GM12878 (cell line): ENCODE measurements at regions not wholly inside any gene's neighbourhood (a gene's known extent, or its start where the extent isn't known, plus 50 kb on each side); places are given as distances from the start of the nearest gene placed in this dataset.

Experiments
- ATAC-seq: fragments of 200-7000 bp; cut with Tn5 transposase; 3 replicates; pipeline ENCODE4 v1.9.1; 2020; ENCODE audit warnings: mild to moderate bottlenecking, moderate library complexity
- BruUV-seq: library from RNA; stranded (reverse); fragments of 400-500 nt; replicated peaks from 2 replicates; lab custom pipeline; 2021; lab: Mats Ljungman, UMichigan
- CTCF ChIA-PET: fragments of 300-600 bp; sonication (Branson Sonifier 250); formaldehyde crosslinking; extraction: SDS; loops from one replicate; lab custom pipeline; 2021; ENCODE audit warnings: inconsistent platforms; lab: Yijun Ruan, JAX
- POLR2A ChIA-PET: fragments of 350-600 bp; formaldehyde crosslinking; extraction: SDS; loops from one replicate; lab custom pipeline; 2021; ENCODE audit warnings: inconsistent platforms; lab: Charles Lee
- RAD21 ChIA-PET: fragments of 300-600 bp; sonication (Branson Sonifier 250); formaldehyde crosslinking; loops from one replicate; lab custom pipeline; 2023; ENCODE audit warnings: antibody characterized with exemption; ENCODE audit not compliant: unreplicated experiment; lab: Charles Lee
- SMC1A ChIA-PET: fragments of 300-600 bp; sonication (Branson Sonifier 250); formaldehyde crosslinking; loops from one replicate; lab custom pipeline; 2023; ENCODE audit not compliant: unreplicated experiment, uncharacterized antibody; lab: Charles Lee
- DNase-seq: peaks from one replicate; pipeline ENCODE4 v3.0.0-alpha.2; 2011; ENCODE audit warnings: low read depth, low spot score
- FAIRE-seq: peaks from 3 replicates; lab custom pipeline; 2011; peaks lifted over from hg19 to GRCh38; lab: Jason Lieb, UNC
- H2AFZ ChIP-seq: 2 replicates; pipeline ENCODE4 v1.6.0; 2011; ENCODE audit warnings: low read depth, low read length, control low read depth; ENCODE audit not compliant: control insufficient read depth
- H3K27ac ChIP-seq: 2 replicates; pipeline ENCODE4 v1.5.1; 2011; ENCODE audit warnings: control low read depth; ENCODE audit not compliant: control insufficient read depth, insufficient read depth
- H3K27me3 ChIP-seq, 2 experiments: replicated peaks in 1 of 2; 2 replicates each; pipeline versions ENCODE4 v1.6.0 to v1.6.1; 2011; ENCODE audit warnings: low read length in 1 of 2; ENCODE audit not compliant: control insufficient read depth in 2 of 2, insufficient read depth in 2 of 2
- H3K36me3 ChIP-seq, 2 experiments: 2 replicates each; pipeline ENCODE4 v1.5.1; 2011; ENCODE audit warnings: low read length in 1 of 2; ENCODE audit not compliant: control insufficient read depth in 2 of 2, insufficient read depth in 2 of 2
- H3K4me1 ChIP-seq: 2 replicates; pipeline ENCODE4 v1.6.1; 2011; ENCODE audit warnings: mild to moderate bottlenecking, low read length, moderate library complexity, mixed read lengths; ENCODE audit not compliant: control insufficient read depth, insufficient read depth
- H3K4me2 ChIP-seq: 2 replicates; pipeline ENCODE4 v1.6.0; 2011; ENCODE audit warnings: control low read depth; ENCODE audit not compliant: control insufficient read depth, insufficient read depth
- H3K4me3 ChIP-seq: fragments of 200-600 bp; sonication (generic); 2 replicates; pipeline ENCODE4 v1.5.1; 2016
- H3K79me2 ChIP-seq: 2 replicates; pipeline ENCODE4 v1.6.0; 2011; ENCODE audit warnings: low read length; ENCODE audit not compliant: control insufficient read depth, insufficient read depth
- H3K9ac ChIP-seq: 2 replicates; pipeline ENCODE4 v1.8.0; 2011; ENCODE audit warnings: low read length, control low read depth, mixed read lengths; ENCODE audit not compliant: control insufficient read depth, insufficient read depth
- H3K9me3 ChIP-seq: replicated peaks from 3 replicates; pipeline ENCODE4 v1.5.1; 2011; ENCODE audit warnings: mild to moderate bottlenecking, low read length; ENCODE audit not compliant: control insufficient read depth, insufficient read depth
- H4K20me1 ChIP-seq: 2 replicates; pipeline ENCODE4 v1.6.0; 2011; ENCODE audit not compliant: control insufficient read depth, insufficient read depth
- BRCA1 ChIP-seq: IDR thresholded peaks from 2 replicates; pipeline ENCODE4 v1.6.1; 2011; ENCODE audit warnings: low read depth, low read length, improper control_type of control experiment
- GATAD2B ChIP-seq: fragments of 450-650 bp; conservative IDR thresholded peaks from 2 replicates; pipeline ENCODE4 v1.6.1; 2017; ENCODE audit warnings: low read depth, mild to moderate bottlenecking, moderate library complexity
- HDGF ChIP-seq: fragments of 450-650 bp; IDR thresholded peaks from 2 replicates; pipeline ENCODE4 v1.6.1; 2016; ENCODE audit warnings: antibody characterized with exemption
- PAX5 ChIP-seq: IDR thresholded peaks from 2 replicates; pipeline ENCODE4 v1.6.1; 2011; ENCODE audit warnings: low read depth, low read length, borderline replicate concordance
- PAX8 ChIP-seq: fragments of 450-650 bp; IDR thresholded peaks from 2 replicates; pipeline ENCODE4 v1.6.1; 2017; ENCODE audit warnings: mild to moderate bottlenecking, moderate library complexity
- PBX3 ChIP-seq: IDR thresholded peaks from 2 replicates; pipeline ENCODE4 v1.6.1; 2011; ENCODE audit warnings: mild to moderate bottlenecking, low read depth, low read length, moderate library complexity; ENCODE audit not compliant: insufficient replicate concordance
- RUNX3 ChIP-seq: IDR thresholded peaks from 2 replicates; pipeline ENCODE4 v1.6.1; 2012; ENCODE audit warnings: low read length, inconsistent platforms
- SREBF1 ChIP-seq: IDR thresholded peaks from 2 replicates; pipeline ENCODE4 v1.6.1; 2012; ENCODE audit warnings: mild to moderate bottlenecking, low read length
- TCF12 ChIP-seq: IDR thresholded peaks from 2 replicates; pipeline ENCODE4 v1.6.1; 2011; ENCODE audit warnings: low read depth, mild to moderate bottlenecking, low read length
- YBX1 ChIP-seq: fragments of 450-650 bp; IDR thresholded peaks from 2 replicates; pipeline ENCODE4 v1.6.1; 2016; ENCODE audit warnings: antibody characterized with exemption
- ZBTB4 ChIP-seq: fragments of 450-650 bp; formaldehyde crosslinking; IDR thresholded peaks from 2 replicates; pipeline ENCODE4 v1.4.0; 2022; ENCODE audit warnings: mild to moderate bottlenecking, moderate library complexity
- ZNF622 ChIP-seq: fragments of 450-650 bp; IDR thresholded peaks from 2 replicates; pipeline ENCODE4 v1.6.1; 2017; ENCODE audit warnings: mild to moderate bottlenecking, inconsistent platforms
- WGBS: methylation state at CpG from one replicate; pipeline ENCODE4 v1.1.6; 2016; ENCODE audit warnings: low lambda C conversion rate; ENCODE audit not compliant: insufficient replicate concordance, insufficient coverage; ENCODE audit errors: missing lambda C conversion rate; 5-methylcytosine and 5-hydroxymethylcytosine counted together
- in situ Hi-C: fragments of 300-500 bp; cut with MboI; formaldehyde crosslinking; loops from 9 replicates; pipeline ENCODE4 v1.14.3; 2018; ENCODE audit warnings: mixed read lengths
- intact Hi-C: fragments of 100-400 bp; cut with micrococcal nuclease; formaldehyde crosslinking; loops from one replicate; pipeline ENCODE4 v1.14.2; 2022; ENCODE audit not compliant: unreplicated experiment

GRCh38 chr9:135214054-135214640 is 126.7 kb downstream of the OLFM1 start (continued):
- TF ChIP-seq ZBTB4 (CRISPR knock-in tag): no peak
- TF ChIP-seq ZNF622: no peak

GRCh38 chr9:135214706-135215105 is 127.2 kb downstream of the OLFM1 start:
- Histone ChIP-seq H3K9ac (no peak overlapping the region), H2AFZ (no peak overlapping the region), H3K36me3 (no peaks in the 10 kb centered on the region), H3K9me3 (no peaks in the 10 kb centered on the region; the same call in 2 of the 3 replicates), H3K79me2 (no peaks in the 10 kb centered on the region), H3K27me3 (peaks cover 0 to 2% of the 10 kb centered on the region in 2 experiments; a peak in 1 of 4 replicates), H3K4me1 (no peaks in the 10 kb centered on the region), H4K20me1 (no peaks in the 10 kb centered on the region), H3K4me3 (no peak overlapping the region), H3K27ac (no peak overlapping the region), H3K4me2 (no peak overlapping the region)
- FAIRE-seq: no peak
- no peak for ATAC-seq
- SMC1A ChIA-PET: no interaction called here
- BruUV-seq: no TSS peak
- POLR2A ChIA-PET: no interaction called here
- RAD21 ChIA-PET: no interaction called here
- 31% methylated on average over 11 of the region's 11 CpGs for WGBS
- no peak for DNase-seq
- CTCF ChIA-PET: interaction anchor here (1.2 kb wide), 1 partner anchor 197 kb away, joined by 3 read pairs; no protein-coding TSS in a partner anchor
- TF ChIP-seq HDGF: no peak
- no peak for TF ChIP-seq TCF12
- no peak for TF ChIP-seq GATAD2B
- no peak for TF ChIP-seq YBX1
- no peak for TF ChIP-seq PAX8
- no peak for TF ChIP-seq PAX5
- TF ChIP-seq PBX3: no peak
- no peak for TF ChIP-seq RUNX3
- TF ChIP-seq BRCA1: no peak
- TF ChIP-seq SREBF1: no peak
- in situ Hi-C loops: no loop called here
- intact Hi-C loops: no loop called here
